HG03196 (cell line): ENCODE measurements at regions not wholly inside any gene's neighbourhood (a gene's known extent, or its start where the extent isn't known, plus 50 kb on each side); places are given as distances from the start of the nearest gene placed in this dataset.
"Not testable (repeated sequence)": the region's sequence is repeated elsewhere in the genome, so short reads cannot be mapped to it uniquely, and the experiment has no call there.

Experiments used
- ATAC-seq: cut with Tn5 transposase; IDR thresholded peaks from one replicate; pipeline ENCODE4 v1.9.1; 2021; ENCODE audit not compliant: unreplicated experiment

- ATAC-seq, result no peak
Measured at GRCh38 chr21:15453261-15453660, 276.5 kb upstream of the USP25 start.

- ATAC-seq, result not testable (repeated sequence)
Measured at GRCh38 chr21:15453785-15454184, 276.0 kb upstream of the USP25 start.

GRCh38 chr21:15454931-15455330 lies 274.9 kb upstream of the USP25 start:
- not testable (repeated sequence) for ATAC-seq

- ATAC-seq, result no peak
Measured at GRCh38 chr21:15455819-15456462, 273.8 kb upstream of the USP25 start.

GRCh38 chr21:15457965-15458364 lies 271.8 kb upstream of the USP25 start:
- no peak for ATAC-seq

GRCh38 chr21:15462092-15462491 lies 267.7 kb upstream of the USP25 start:
- ATAC-seq, result no peak

GRCh38 chr21:15466329-15466728 lies 263.5 kb upstream of the USP25 start:
- no peak for ATAC-seq

GRCh38 chr21:15468368-15468767 lies 261.4 kb upstream of the USP25 start:
- no peak for ATAC-seq

- ATAC-seq, result no peak
Measured at GRCh38 chr21:15472108-15473040, 257.4 kb upstream of the USP25 start.

- not testable (repeated sequence) for ATAC-seq
Measured at GRCh38 chr21:15477773-15478172, 252.0 kb upstream of the USP25 start.

GRCh38 chr21:15480160-15480559 lies 249.6 kb upstream of the USP25 start:
- ATAC-seq, result no peak

- ATAC-seq, result peak; percentile 96
Measured at GRCh38 chr21:15483138-15483780, 246.5 kb upstream of the USP25 start.

GRCh38 chr21:15486460-15487195 lies 243.2 kb upstream of the USP25 start:
- no peak for ATAC-seq

- ATAC-seq, result no peak
Measured at GRCh38 chr21:15487196-15487550, 242.6 kb upstream of the USP25 start.

GRCh38 chr21:15491100-15491499 lies 238.7 kb upstream of the USP25 start:
- ATAC-seq, result no peak

- no peak for ATAC-seq
Measured at GRCh38 chr21:15493646-15494045, 236.1 kb upstream of the USP25 start.

- no peak for ATAC-seq
Measured at GRCh38 chr21:15494481-15494880, 235.3 kb upstream of the USP25 start.

- ATAC-seq, result no peak
Measured at GRCh38 chr21:15495965-15496364, 233.8 kb upstream of the USP25 start.

GRCh38 chr21:15496911-15497310 lies 232.9 kb upstream of the USP25 start:
- ATAC-seq, result no peak

GRCh38 chr21:15498455-15498854 lies 231.3 kb upstream of the USP25 start:
- no peak for ATAC-seq

- ATAC-seq, result no peak
Measured at GRCh38 chr21:15506086-15506485, 223.7 kb upstream of the USP25 start.
